HepG2 (cell line): ENCODE measurements at regions not wholly inside any gene's neighbourhood (a gene's known extent, or its start where the extent isn't known, plus 50 kb on each side); places are given as distances from the start of the nearest gene placed in this dataset.

ENCODE experiments used
- ATAC-seq: fragments of 200-7000 bp; cut with Tn5 transposase; 3 replicates; pipeline ENCODE4 v1.9.1; 2020; ENCODE audit warnings: mild to moderate bottlenecking, moderate library complexity
- BruUV-seq: library from RNA; stranded (reverse); fragments of 400-500 nt; replicated peaks from 2 replicates; lab custom pipeline; 2021; lab: Mats Ljungman, UMichigan
- CTCF ChIA-PET: fragments of 300-600 bp; formaldehyde crosslinking; extraction: SDS; loops from one replicate; lab custom pipeline; 2021; ENCODE audit warnings: low total read pairs, inconsistent platforms, low intra/inter-chr PET ratio; lab: Yijun Ruan, JAX
- POLR2A ChIA-PET: fragments of 350-600 bp; sonication (Branson Sonifier 250); formaldehyde crosslinking; loops from one replicate; lab custom pipeline; 2020; ENCODE audit warnings: antibody characterized with exemption, inconsistent platforms; lab: Yijun Ruan, JAX
- DNase-seq: peaks from one replicate; pipeline ENCODE4 v3.0.0-alpha.2; 2015; ENCODE audit warnings: low spot score
- FAIRE-seq: peaks from 3 replicates; lab custom pipeline; 2011; peaks lifted over from hg19 to GRCh38; lab: Jason Lieb, UNC
- H2AFZ ChIP-seq: one replicate; pipeline ENCODE4 v1.6.1; 2011; ENCODE audit warnings: low read length, inconsistent platforms
- H3K27ac ChIP-seq: fragments of 300-600 bp; 3 replicates; pipeline ENCODE4 v1.8.0; 2011; ENCODE audit warnings: mixed run types, mild to moderate bottlenecking, mixed read lengths, low read length, inconsistent platforms; ENCODE audit not compliant: insufficient read depth; ENCODE audit errors: extremely low read length
- H3K27me3 ChIP-seq, 2 experiments: fragments of 200-600 bp in 1 of 2; 2 replicates in 1 of 2; 3 replicates in 1 of 2; pipeline versions ENCODE4 v1.6.0 to v1.8.0; 2011; ENCODE audit warnings: low read length in 2 of 2, mild to moderate bottlenecking in 2 of 2, moderate library complexity in 2 of 2, inconsistent platforms in 1 of 2; ENCODE audit not compliant: insufficient read depth in 2 of 2, control insufficient read depth in 1 of 2
- H3K36me3 ChIP-seq, 2 experiments: fragments of 200-600 bp in 1 of 2; replicated peaks in 1 of 2; 2 replicates in 1 of 2; 3 replicates in 1 of 2; pipeline versions ENCODE4 v1.5.1 to v1.8.0; 2011; ENCODE audit warnings: low read length in 2 of 2, inconsistent platforms in 1 of 2; ENCODE audit not compliant: insufficient read depth in 2 of 2, control insufficient read depth in 1 of 2
- H3K4me1 ChIP-seq: 2 replicates; pipeline ENCODE4 v1.5.1; 2012; ENCODE audit warnings: low read length, inconsistent platforms; ENCODE audit not compliant: insufficient read depth
- H3K4me2 ChIP-seq: 2 replicates; pipeline ENCODE4 v1.6.0; 2011; ENCODE audit warnings: low read depth, low read length, inconsistent platforms
- H3K4me3 ChIP-seq, 3 experiments: fragments of 200-600 bp in 1 of 3; sonication (generic), shearing (Covaris generic) in 1 of 3; replicated peaks in 1 of 3; 2 replicates each; pipeline ENCODE4 v1.5.1; 2011 to 2016; ENCODE audit warnings: low read length in 3 of 3, inconsistent platforms in 2 of 3, low read depth in 2 of 3, mild to moderate bottlenecking in 2 of 3, control low read depth in 1 of 3, mixed read lengths in 1 of 3; ENCODE audit not compliant: insufficient read depth in 1 of 3
- H3K79me2 ChIP-seq: one replicate; pipeline ENCODE4 v1.6.1; 2011; ENCODE audit warnings: low read length, inconsistent platforms; ENCODE audit not compliant: insufficient read depth
- H3K9ac ChIP-seq: 2 replicates; pipeline ENCODE4 v1.6.0; 2011; ENCODE audit warnings: mild to moderate bottlenecking, low read depth, low read length, inconsistent platforms; ENCODE audit not compliant: insufficient read depth
- H3K9me3 ChIP-seq: 2 replicates; pipeline ENCODE4 v1.5.1; 2012; ENCODE audit warnings: mild to moderate bottlenecking, low read length
- H4K20me1 ChIP-seq: 2 replicates; pipeline ENCODE4 v1.6.0; 2011; ENCODE audit warnings: inconsistent platforms, mild to moderate bottlenecking, low read length, moderate library complexity; ENCODE audit not compliant: insufficient read depth
- FOXA3 ChIP-seq: IDR thresholded peaks from 2 replicates; pipeline ENCODE4 v1.6.1; 2016; ENCODE audit warnings: missing genetic modification reagents, missing compliant biosample characterization
- FOXO1 ChIP-seq: sonication (generic); formaldehyde crosslinking; IDR thresholded peaks from 2 replicates; pipeline ENCODE4 v1.4.0; 2020; ENCODE audit warnings: missing genetic modification reagents
- HDAC6 ChIP-seq: fragments of 200-600 bp; sonication (generic); IDR thresholded peaks from 2 replicates; pipeline ENCODE4 v1.7.0; 2017; ENCODE audit warnings: mild to moderate bottlenecking, antibody characterized with exemption, low read length, low read depth
- IRF9 ChIP-seq: sonication (generic); formaldehyde crosslinking; IDR thresholded peaks from 2 replicates; pipeline ENCODE4 v1.8.0; 2022; ENCODE audit warnings: missing genetic modification reagents, mild to moderate bottlenecking, borderline replicate concordance
- KLF12 ChIP-seq: sonication (generic); formaldehyde crosslinking; IDR thresholded peaks from 2 replicates; pipeline ENCODE4 v1.4.0; 2020; ENCODE audit warnings: missing genetic modification reagents, borderline replicate concordance
- KLF6 ChIP-seq: IDR thresholded peaks from 2 replicates; pipeline ENCODE4 v1.8.0; 2016; ENCODE audit warnings: missing biosample characterization, missing genetic modification reagents
- PTBP1 ChIP-seq: fragments of 200-400 bp; formaldehyde crosslinking; IDR thresholded peaks from 2 replicates; pipeline ENCODE4 v1.6.1; 2018; ENCODE audit warnings: low read length, low read depth; ENCODE audit not compliant: poor library complexity, severe bottlenecking
- ZNF24 ChIP-seq: fragments of 450-650 bp; IDR thresholded peaks from 2 replicates; pipeline ENCODE4 v1.6.1; 2017; ENCODE audit warnings: antibody characterized with exemption, mild to moderate bottlenecking
- ZNF317 ChIP-seq: sonication (generic); formaldehyde crosslinking; IDR thresholded peaks from 2 replicates; pipeline ENCODE4 v1.5.0; 2020; ENCODE audit warnings: mild to moderate bottlenecking, missing genetic modification reagents
- ZNF512B ChIP-seq: sonication (generic); formaldehyde crosslinking; IDR thresholded peaks from 2 replicates; pipeline ENCODE4 v1.5.1; 2020; ENCODE audit warnings: missing genetic modification reagents, mild to moderate bottlenecking, borderline replicate concordance
- WGBS: methylation state at CpG from one replicate; pipeline ENCODE4 v1.1.6; 2017; ENCODE audit warnings: low lambda C conversion rate; 5-methylcytosine and 5-hydroxymethylcytosine counted together
- in situ Hi-C: cut with HindIII; loops from 2 replicates; pipeline ENCODE4 v1.10.0; 2017; ENCODE audit warnings: low pct_unique_long_range_greater_than_20kb; ENCODE audit not compliant: extremely low pct_ligation_motif_present
- intact Hi-C: fragments of 100-400 bp; cut with micrococcal nuclease; formaldehyde crosslinking; loops from one replicate; pipeline ENCODE4 v1.10.0; 2022; ENCODE audit not compliant: unreplicated experiment
- TF ChIP-seq, protein P1 (sequence below): sonication (generic); formaldehyde crosslinking; IDR thresholded peaks from 2 replicates; pipeline ENCODE4 v1.4.0; 2020; ENCODE audit warnings: low read depth, mild to moderate bottlenecking, missing genetic modification reagents
- TF ChIP-seq, protein P2 (sequence below): sonication (generic); formaldehyde crosslinking; IDR thresholded peaks from 2 replicates; pipeline ENCODE4 v1.4.0; 2020; ENCODE audit warnings: missing genetic modification reagents, borderline replicate concordance
- TF ChIP-seq, protein P3 (sequence below): fragments of 450-650 bp; IDR thresholded peaks from 2 replicates; pipeline ENCODE4 v1.6.1; 2016

DNA sequence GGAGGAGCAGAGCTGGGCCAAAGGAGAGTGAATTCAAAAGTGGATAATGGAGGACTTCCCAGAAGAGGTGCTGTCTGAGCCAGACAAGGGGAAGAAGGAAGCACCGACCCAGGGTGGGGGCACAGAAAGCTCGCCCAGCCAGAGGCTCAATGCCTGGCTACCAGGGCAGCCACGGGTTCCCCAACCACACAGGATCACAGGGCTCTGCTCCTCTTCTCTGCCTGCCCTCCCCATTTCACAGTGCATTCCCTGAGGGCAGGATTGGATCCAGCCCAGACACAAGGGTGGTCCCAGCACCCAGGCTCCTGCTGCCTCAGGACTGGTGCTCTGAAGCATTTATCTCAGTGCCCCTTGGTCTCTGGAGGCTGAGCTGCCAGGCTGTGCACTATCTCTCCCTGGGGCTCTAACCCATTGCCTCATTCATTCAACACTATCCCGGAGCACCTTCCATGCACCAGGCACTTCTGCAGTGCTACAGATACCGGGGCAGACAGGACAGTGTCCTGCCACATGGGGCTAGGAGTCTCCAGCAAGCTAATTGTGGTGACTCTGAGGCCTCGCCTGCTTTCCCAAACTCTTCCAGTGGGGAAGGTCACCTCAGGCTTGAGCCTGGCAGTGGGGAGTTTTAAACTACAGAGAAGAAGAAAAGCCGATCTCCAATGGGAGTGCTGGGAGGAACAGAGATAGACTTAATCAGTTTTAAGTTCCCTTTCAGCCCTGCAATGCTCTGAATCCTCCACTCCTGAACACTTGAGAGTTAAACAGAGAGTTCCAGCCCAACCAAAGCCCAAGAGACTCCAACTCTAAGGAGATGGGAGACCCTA is 201.8 kb upstream of the ZMIZ1 start:
- intact Hi-C loops = no loop called here

More for the DNA sequence above, 201.8 kb upstream of the ZMIZ1 start:
- Histone ChIP-seq H3K79me2 (no peaks in the 10 kb centered on the region), H3K4me3 (no peak overlapping the region), H3K9ac (no peak overlapping the region), H3K4me1 (peaks cover 13% of the 10 kb centered on the region), H3K36me3 (no peaks in the 10 kb centered on the region), H3K9me3 (no peaks in the 10 kb centered on the region), H2AFZ (no peak overlapping the region), H4K20me1 (no peaks in the 10 kb centered on the region), H3K27ac (no peak overlapping the region), H3K4me2 (no peak overlapping the region), H3K27me3 (peaks cover 6 to 45% of the 10 kb centered on the region in 2 experiments)
- in situ Hi-C loops = no loop called here
- no TSS peak for BruUV-seq
- DNase-seq (no peak), ATAC-seq (peak; percentile 44), FAIRE-seq (no peak)
- ChIA-PET CTCF (no interaction called here), POLR2A (no interaction called here)
- 48% methylated on average over 5 of the region's 7 CpGs for WGBS
- TF ChIP-seq, protein P1, sequence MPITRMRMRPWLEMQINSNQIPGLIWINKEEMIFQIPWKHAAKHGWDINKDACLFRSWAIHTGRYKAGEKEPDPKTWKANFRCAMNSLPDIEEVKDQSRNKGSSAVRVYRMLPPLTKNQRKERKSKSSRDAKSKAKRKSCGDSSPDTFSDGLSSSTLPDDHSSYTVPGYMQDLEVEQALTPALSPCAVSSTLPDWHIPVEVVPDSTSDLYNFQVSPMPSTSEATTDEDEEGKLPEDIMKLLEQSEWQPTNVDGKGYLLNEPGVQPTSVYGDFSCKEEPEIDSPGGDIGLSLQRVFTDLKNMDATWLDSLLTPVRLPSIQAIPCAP (CRISPR knock-in tag) = no peak
- TF ChIP-seq KLF12 (no peak), FOXA3 (CRISPR knock-in tag) (no peak), PTBP1 (no peak), IRF9 (no peak), FOXO1 (CRISPR knock-in tag) (no peak), ZNF24 (no peak), KLF6 (CRISPR knock-in tag) (no peak), ZNF317 (CRISPR knock-in tag) (no peak), HDAC6 (no peak), ZNF512B (CRISPR knock-in tag) (no peak)
- TF ChIP-seq, protein P2, sequence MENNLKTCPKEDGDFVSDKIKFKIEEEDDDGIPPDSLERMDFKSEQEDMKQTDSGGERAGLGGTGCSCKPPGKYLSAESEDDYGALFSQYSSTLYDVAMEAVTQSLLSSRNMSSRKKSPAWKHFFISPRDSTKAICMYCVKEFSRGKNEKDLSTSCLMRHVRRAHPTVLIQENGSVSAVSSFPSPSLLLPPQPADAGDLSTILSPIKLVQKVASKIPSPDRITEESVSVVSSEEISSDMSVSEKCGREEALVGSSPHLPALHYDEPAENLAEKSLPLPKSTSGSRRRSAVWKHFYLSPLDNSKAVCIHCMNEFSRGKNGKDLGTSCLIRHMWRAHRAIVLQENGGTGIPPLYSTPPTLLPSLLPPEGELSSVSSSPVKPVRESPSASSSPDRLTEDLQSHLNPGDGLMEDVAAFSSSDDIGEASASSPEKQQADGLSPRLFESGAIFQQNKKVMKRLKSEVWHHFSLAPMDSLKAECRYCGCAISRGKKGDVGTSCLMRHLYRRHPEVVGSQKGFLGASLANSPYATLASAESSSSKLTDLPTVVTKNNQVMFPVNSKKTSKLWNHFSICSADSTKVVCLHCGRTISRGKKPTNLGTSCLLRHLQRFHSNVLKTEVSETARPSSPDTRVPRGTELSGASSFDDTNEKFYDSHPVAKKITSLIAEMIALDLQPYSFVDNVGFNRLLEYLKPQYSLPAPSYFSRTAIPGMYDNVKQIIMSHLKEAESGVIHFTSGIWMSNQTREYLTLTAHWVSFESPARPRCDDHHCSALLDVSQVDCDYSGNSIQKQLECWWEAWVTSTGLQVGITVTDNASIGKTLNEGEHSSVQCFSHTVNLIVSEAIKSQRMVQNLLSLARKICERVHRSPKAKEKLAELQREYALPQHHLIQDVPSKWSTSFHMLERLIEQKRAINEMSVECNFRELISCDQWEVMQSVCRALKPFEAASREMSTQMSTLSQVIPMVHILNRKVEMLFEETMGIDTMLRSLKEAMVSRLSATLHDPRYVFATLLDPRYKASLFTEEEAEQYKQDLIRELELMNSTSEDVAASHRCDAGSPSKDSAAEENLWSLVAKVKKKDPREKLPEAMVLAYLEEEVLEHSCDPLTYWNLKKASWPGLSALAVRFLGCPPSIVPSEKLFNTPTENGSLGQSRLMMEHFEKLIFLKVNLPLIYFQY = no peak
- TF ChIP-seq, protein P3, sequence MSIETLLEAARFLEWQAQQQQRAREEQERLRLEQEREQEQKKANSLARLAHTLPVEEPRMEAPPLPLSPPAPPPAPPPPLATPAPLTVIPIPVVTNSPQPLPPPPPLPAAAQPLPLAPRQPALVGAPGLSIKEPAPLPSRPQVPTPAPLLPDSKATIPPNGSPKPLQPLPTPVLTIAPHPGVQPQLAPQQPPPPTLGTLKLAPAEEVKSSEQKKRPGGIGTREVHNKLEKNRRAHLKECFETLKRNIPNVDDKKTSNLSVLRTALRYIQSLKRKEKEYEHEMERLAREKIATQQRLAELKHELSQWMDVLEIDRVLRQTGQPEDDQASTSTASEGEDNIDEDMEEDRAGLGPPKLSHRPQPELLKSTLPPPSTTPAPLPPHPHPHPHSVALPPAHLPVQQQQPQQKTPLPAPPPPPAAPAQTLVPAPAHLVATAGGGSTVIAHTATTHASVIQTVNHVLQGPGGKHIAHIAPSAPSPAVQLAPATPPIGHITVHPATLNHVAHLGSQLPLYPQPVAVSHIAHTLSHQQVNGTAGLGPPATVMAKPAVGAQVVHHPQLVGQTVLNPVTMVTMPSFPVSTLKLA = no peak
